ENCODE measurements at regions not wholly inside any gene's neighbourhood (a gene's known extent, or its start where the extent isn't known, plus 50 kb on each side); places are given as distances from the start of the nearest gene placed in this dataset.

GRCh38 chr2:133885847-133886246 is 317.6 kb upstream of the NCKAP5 start:
- Histone ChIP-seq H3K4me2 (ENCODE audit: low read length) (no peak overlapping the region), H3K4me3 (replicated peaks in 1 of 2; ENCODE audit: low read depth in 1 of 2, low read length in 2 of 2) (no peak overlapping the region), H3K27ac (ENCODE audit: low read depth, low read length) (no peak overlapping the region), H3K79me2 (ENCODE audit: insufficient read depth, low read length) (no peaks in the 10 kb centered on the region), H3K27me3 (ENCODE audit: insufficient read depth, low read length) (no peaks in the 10 kb centered on the region), H3K9me2 (ENCODE audit: insufficient read depth) (no peaks in the 10 kb centered on the region), H4K20me1 (ENCODE audit: insufficient read depth) (no peaks in the 10 kb centered on the region), H2AFZ (ENCODE audit: low read depth, low read length, poor library complexity, severe bottlenecking) (no peak overlapping the region), H3K9me3 (ENCODE audit: control insufficient read depth in 1 of 2, insufficient read depth in 1 of 2, low read depth in 1 of 2, low read length in 2 of 2) (no peaks in the 10 kb centered on the region), H3K36me3 (ENCODE audit: control insufficient read depth in 1 of 2, insufficient read depth in 2 of 2, low read length in 2 of 2) (no peaks in the 10 kb centered on the region), H3K4me1 (ENCODE audit: control insufficient read depth in 1 of 2, insufficient read depth in 2 of 2, low read length in 2 of 2) (no peaks in the 10 kb centered on the region), H3K9ac (ENCODE audit: low read length) (no peak overlapping the region)
- ATAC-seq (no peak), DNase-seq (ENCODE audit: low read depth, low spot score) (no peak)
- intact Hi-C loops (cut with micrococcal nuclease) = loop anchor here (1.0 to 10.0 kb wide), 6 partner anchors 233 to 1009 kb away; no protein-coding TSS in a partner anchor
- ChIA-PET POLR2A (no interaction called here), RAD21 (ENCODE audit: low non-redundant PET in 1 of 2, low total read pairs in 2 of 2, uncharacterized antibody in 2 of 2, unreplicated experiment in 2 of 2) (interaction anchor here (0.6 to 1.4 kb wide), 3 partner anchors 72 to 526 kb away, joined by 3 to 4 read pairs (median 3); no protein-coding TSS in a partner anchor), CTCF (interaction anchor here (1.4 to 2.6 kb wide), 6 partner anchors 232 to 566 kb away, joined by 4 to 20 read pairs (median 14); no protein-coding TSS in a partner anchor)
- no TSS peak for BruUV-seq (replicated peaks)
- TF ChIP-seq SP1 (IDR thresholded peaks at IDR 0.05; ENCODE audit: low read depth) (no peak), TCF7L2 (IDR thresholded peaks at IDR 0.05; ENCODE audit: borderline replicate concordance, extremely low read depth, insufficient read depth, insufficient read length) (no peak), EZH2phosphoT487 (IDR thresholded peaks at IDR 0.05; ENCODE audit: borderline replicate concordance) (no peak), ELF1 (IDR thresholded peaks at IDR 0.05; ENCODE audit: borderline replicate concordance, low read depth) (no peak), ZNF274 (IDR thresholded peaks at IDR 0.05; ENCODE audit: low read depth, low read length) (no peak), SIN3A (IDR thresholded peaks at IDR 0.05; ENCODE audit: low read depth) (no peak), EZH2 (IDR thresholded peaks at IDR 0.05) (no peak)

DNA sequence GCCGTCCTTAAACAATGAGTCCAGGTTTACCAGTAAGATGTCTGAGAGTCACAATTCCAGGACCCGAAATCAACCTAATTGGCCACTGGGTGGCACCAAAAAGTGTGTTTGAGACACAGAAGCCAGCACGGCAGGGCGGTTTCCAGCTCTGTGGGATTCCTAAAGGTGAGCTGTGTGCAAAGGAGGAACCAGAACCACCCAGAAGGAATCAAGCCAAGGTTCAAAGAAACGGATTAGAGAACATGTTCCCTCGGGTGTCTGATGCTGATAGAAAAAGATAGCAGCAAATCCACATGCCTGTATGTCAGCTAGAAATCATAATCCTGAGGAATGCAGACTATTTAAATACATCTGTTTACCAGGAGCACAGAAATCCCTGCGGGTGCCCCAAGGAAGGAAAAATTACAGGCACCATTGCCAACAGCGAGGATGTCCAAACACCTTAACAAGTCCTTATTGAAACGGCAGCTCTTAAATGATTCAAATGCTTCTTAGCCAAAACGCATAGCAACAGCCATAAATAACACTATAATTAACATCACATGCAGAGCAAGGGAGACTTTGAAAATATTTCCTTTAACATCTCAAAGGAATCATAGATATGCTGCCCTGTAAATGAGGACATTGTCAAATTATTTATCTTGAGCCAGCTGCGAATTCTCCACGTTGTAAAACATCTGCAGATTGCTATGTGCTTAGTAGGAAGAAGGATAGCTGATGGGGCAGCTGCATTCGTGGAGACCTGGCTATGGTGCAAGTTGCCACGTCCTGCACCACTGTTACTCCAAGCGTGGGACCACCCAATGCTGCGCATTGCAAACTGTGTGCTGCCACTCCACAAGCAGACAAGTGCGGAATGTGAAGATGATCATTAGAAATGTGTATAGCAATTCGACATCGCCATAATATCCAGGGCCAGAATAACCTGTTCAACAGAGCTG is 318.7 kb upstream of the NCKAP5 start:
- DNase-seq (ENCODE audit: low read depth, low spot score) = peak; percentile 70
- TF ChIP-seq CBX3 (IDR thresholded peaks at IDR 0.05; ENCODE audit: low read depth) (0 out of 2 replicates have a peak, but pooled peaks have one; percentile 33), ZFX (IDR thresholded peaks at IDR 0.05) (no peak), EZH2phosphoT487 (IDR thresholded peaks at IDR 0.05; ENCODE audit: borderline replicate concordance) (no peak), CEBPB (IDR thresholded peaks at IDR 0.05; ENCODE audit: low read depth) (no peak), SP1 (IDR thresholded peaks at IDR 0.05; ENCODE audit: low read depth) (no peak), YY1 (IDR thresholded peaks at IDR 0.05; ENCODE audit: extremely low read depth, insufficient replicate concordance, low read depth, low read length) (peak; percentile 26), SRF (IDR thresholded peaks at IDR 0.05; ENCODE audit: low read depth) (no peak), ELF1 (IDR thresholded peaks at IDR 0.05; ENCODE audit: borderline replicate concordance, low read depth) (no peak), SIN3A (IDR thresholded peaks at IDR 0.05; ENCODE audit: low read depth) (no peak), JUND (IDR thresholded peaks at IDR 0.05) (no peak), RAD21 (IDR thresholded peaks at IDR 0.05; ENCODE audit: low read depth) (peak; percentile 82)
- TF ChIP-seq, protein P1, sequence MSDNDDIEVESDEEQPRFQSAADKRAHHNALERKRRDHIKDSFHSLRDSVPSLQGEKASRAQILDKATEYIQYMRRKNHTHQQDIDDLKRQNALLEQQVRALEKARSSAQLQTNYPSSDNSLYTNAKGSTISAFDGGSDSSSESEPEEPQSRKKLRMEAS (IDR thresholded peaks at IDR 0.05) = no peak

More for the DNA sequence above, 318.7 kb upstream of the NCKAP5 start:
- no TSS peak for BruUV-seq (replicated peaks)
- Histone ChIP-seq H3K27ac (ENCODE audit: low read depth, low read length) (no peak overlapping the region), H3K4me2 (ENCODE audit: low read length) (peak overlapping the region; percentile 28; the same call in 1 of the 2 replicates), H3K4me3 (replicated peaks in 1 of 2; ENCODE audit: low read depth in 1 of 2, low read length in 2 of 2) (no peak overlapping the region), H3K4me1 (ENCODE audit: control insufficient read depth in 1 of 2, insufficient read depth in 2 of 2, low read length in 2 of 2) (no peaks in the 10 kb centered on the region), H3K9ac (ENCODE audit: low read length) (no peak overlapping the region), H3K36me3 (ENCODE audit: control insufficient read depth in 1 of 2, insufficient read depth in 2 of 2, low read length in 2 of 2) (no peaks in the 10 kb centered on the region), H3K79me2 (ENCODE audit: insufficient read depth, low read length) (no peaks in the 10 kb centered on the region), H4K20me1 (ENCODE audit: insufficient read depth) (no peaks in the 10 kb centered on the region), H2AFZ (ENCODE audit: low read depth, low read length, poor library complexity, severe bottlenecking) (peak overlapping the region; percentile 0), H3K27me3 (ENCODE audit: insufficient read depth, low read length) (no peaks in the 10 kb centered on the region), H3K9me3 (ENCODE audit: control insufficient read depth in 1 of 2, insufficient read depth in 1 of 2, low read depth in 1 of 2, low read length in 2 of 2) (no peaks in the 10 kb centered on the region), H3K9me2 (ENCODE audit: insufficient read depth) (no peaks in the 10 kb centered on the region)
- ChIA-PET POLR2A (interaction anchor here (0.9 kb wide), 1 partner anchor 572 kb away, joined by 4 read pairs; no protein-coding TSS in a partner anchor), CTCF (interaction anchor here (0.6 to 2.6 kb wide), 12 partner anchors 84 to 1048 kb away, joined by 3 to 20 read pairs (median 6); no protein-coding TSS in a partner anchor), RAD21 (ENCODE audit: low non-redundant PET in 1 of 2, low total read pairs in 2 of 2, uncharacterized antibody in 2 of 2, unreplicated experiment in 2 of 2) (interaction anchor here (0.5 to 1.5 kb wide), 7 partner anchors 231 to 1032 kb away, joined by 3 to 7 read pairs (median 3); partner anchors contain the start of gene CCNT2 (in 1 of the 2))
- ATAC-seq = peak; percentile 94
- intact Hi-C loops (cut with micrococcal nuclease) = loop anchor here (1.0 to 10.0 kb wide), 6 partner anchors 232 to 1008 kb away; no protein-coding TSS in a partner anchor
